Testis (tissue), 2 donors: ENCODE measurements at regions not wholly inside any gene's neighbourhood (a gene's known extent, or its start where the extent isn't known, plus 50 kb on each side); places are given as distances from the start of the nearest gene placed in this dataset.
"Not testable (repeated sequence)": the region's sequence is repeated elsewhere in the genome, so short reads cannot be mapped to it uniquely, and the experiment has no call there.

ENCODE experiments used
- CTCF ChIP-seq, 3 experiments: fragments of 450-650 bp in 2 of 3; fragments of 200-600 bp in 1 of 3; sonication (generic) in 1 of 3; IDR thresholded peaks; one replicate each; pipeline ENCODE4 v1.5.1; 2016 to 2019; ENCODE audit warnings: antibody characterized with exemption in 3 of 3, mild to moderate bottlenecking in 2 of 3, moderate library complexity in 1 of 3
- POLR2A ChIP-seq: fragments of 450-650 bp; IDR thresholded peaks from one replicate; pipeline ENCODE4 v1.6.1; 2017; ENCODE audit warnings: antibody characterized with exemption, mild to moderate bottlenecking, moderate library complexity

GRCh38 chr1:228949617-228950016 is 214.3 kb downstream of the RHOU start:
- not testable (repeated sequence) for TF ChIP-seq CTCF (IDR thresholded peaks at IDR 0.05); POLR2A
